ENCODE measurements at regions not wholly inside any gene's neighbourhood (a gene's known extent, or its start where the extent isn't known, plus 50 kb on each side); places are given as distances from the start of the nearest gene placed in this dataset.

DNA sequence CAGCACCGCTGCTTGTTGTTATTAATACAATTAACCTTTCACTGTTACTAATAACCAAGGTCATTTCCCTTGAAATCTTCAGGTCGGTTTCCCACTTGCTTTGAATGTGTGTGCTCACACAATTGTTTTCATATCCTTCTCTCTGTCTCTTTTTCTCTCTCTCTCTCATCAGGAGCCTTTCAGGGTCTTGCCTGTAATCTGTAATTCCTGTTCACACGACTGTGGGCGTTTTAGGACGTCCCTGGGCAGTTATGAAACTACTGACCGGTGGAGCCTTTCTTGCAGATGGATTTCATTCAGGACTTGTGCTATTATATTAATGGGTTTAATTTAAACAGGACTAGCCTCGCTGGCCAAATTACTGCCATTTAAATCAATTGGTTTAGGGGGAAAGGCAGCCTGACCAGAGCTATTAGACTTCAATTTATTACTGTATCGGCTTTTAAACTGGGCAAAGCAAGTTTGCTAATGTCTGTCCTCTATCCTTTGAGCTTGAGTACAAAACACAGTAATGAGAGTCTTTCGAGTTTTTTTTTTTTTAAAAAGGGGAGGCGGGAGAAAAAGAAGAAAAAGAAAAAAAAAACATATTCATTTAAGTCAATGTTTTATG, 316.0 kb upstream of the TLE4 start:
- no peak for DNase-seq (ENCODE audit: low read depth, low spot score)

DNA sequence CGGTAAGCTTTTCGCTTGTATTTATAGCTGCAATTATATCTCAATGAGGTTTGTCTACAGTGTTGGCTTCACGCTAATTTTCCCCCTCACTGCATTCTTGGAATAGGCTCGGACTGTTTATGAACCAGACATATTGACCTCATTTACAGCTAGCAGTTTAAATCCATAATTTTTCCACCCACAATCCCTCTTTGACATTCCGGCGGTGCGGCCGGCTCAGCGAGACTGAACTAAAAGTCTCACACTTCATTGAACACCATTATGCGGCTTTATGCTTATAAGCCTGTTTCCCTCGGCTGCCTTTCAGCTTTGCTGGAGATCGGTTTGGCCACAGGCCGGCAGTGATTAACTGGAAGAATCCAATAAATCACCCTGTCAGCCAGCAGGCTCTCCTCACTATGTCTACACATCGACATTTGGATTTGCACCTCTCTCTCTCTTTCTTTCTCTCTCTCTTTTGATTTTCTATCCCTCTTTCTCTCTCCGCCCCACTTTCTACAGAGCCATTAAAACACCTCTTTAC, 315.0 kb upstream of the TLE4 start:
- no peak for DNase-seq (ENCODE audit: low read depth, low spot score)

- DNase-seq (ENCODE audit: low read depth, low spot score), result no peak
Measured at GRCh38 chr9:79257228-79257781, 314.5 kb upstream of the TLE4 start.

DNA sequence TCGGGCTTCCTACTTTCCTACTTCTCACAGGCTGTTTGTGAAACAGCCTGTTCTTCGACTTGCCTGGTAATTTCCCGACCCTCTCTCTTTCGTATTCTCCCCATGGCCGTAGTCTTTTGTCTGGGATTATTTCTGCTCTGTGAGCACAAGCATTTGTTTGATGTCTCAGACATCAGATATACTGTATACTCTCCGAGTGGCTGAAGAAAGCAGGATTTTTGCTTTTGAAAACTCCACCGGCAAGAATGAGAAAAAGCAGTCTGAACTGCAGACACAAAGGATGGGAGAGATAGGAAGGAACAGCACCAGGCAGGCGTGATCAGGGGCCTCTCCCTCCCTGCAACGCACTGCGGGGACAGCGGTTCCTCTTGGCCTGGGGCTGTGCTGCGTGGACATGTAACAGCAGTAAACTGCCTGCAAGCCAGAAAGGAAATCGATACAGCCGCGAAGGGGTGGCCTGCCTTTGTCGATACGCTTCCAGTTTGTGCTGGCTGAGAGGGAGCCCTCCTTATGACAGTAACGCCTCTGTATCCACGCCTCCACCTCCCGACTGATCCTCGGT, 313.9 kb upstream of the TLE4 start:
- no peak for DNase-seq (ENCODE audit: low read depth, low spot score)

GRCh38 chr9:79259858-79260257, 311.9 kb upstream of the TLE4 start:
- no peak for DNase-seq (ENCODE audit: low read depth, low spot score)

DNA sequence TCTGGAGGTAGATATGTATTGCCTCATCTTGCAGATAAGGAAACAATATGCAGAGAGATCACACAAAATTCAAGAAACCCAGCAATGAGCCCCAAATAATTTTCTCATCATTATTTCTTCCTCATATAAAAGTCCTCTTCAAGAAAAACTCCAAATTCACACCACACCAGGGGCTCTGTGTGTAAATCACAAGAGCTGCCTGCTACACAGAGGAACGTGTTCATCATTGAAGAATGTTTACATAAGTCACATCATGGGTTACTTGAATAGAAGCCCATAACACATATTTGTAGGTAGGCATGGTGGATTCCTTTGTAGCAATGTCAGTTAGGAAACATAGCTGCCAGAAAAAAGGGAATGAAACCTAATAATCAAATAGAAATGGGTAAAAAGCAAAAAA, 308.1 kb upstream of the TLE4 start:
- DNase-seq (ENCODE audit: low read depth, low spot score), result no peak

DNA sequence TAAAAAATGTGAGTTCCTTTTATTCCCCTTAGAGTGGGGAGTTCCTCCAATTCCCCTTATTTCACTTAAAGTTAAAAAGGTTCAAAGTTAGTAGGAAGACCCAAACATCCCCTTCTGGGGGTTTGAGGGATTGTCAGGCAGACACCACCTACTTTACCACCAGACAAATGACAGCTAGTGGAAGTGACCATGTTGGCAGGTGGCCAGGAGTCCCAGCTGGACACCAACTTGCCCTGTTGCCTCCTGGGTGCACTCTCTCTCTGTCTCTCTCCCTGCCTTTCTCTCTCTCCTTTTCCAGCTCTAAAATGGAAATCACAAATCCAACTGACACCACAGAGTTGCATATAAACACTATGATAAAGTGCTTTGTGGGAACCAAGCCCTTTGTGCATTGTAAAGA, 307.7 kb upstream of the TLE4 start:
- DNase-seq (ENCODE audit: low read depth, low spot score), result no peak

DNA sequence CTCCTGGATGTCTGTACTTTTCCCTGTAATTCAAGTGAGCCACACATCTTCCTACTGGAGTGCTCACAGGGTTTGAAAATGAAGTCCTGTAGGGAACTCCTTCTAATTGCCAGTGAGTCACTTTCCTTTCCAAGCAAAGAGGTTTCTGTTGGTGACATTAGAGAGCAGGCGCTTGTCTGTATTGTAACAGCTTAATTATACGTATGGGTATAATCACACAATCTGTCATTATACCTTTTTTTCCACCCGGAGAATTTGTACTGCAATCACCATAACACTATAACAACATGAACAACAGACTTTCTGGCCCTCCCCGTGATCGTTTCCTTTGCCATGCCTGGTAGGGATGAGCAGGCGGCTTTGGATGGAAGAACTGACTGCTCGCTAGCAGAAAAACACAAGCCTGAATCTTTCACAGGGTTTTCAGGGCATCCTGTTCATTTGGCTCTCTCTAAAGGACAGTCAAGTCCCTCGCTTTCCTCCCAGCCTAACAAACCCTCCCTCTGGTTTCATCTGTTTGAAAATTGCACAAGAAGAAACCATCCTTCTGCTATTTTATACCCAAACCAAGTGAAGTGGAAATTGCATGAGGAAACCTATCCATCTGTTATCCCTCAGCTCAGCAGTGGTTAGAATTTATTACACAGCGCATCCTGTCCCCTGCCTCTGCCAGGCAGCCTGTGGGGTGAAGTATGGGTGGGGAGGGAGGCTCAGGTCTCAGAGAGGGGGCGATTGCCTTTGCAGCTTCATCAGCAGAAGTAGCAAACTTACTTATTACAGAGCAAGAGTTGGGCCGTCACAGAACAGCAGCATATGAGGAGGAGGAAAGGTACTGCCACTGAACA, 307.0 kb upstream of the TLE4 start:
- no peak for DNase-seq (ENCODE audit: low read depth, low spot score)

DNA sequence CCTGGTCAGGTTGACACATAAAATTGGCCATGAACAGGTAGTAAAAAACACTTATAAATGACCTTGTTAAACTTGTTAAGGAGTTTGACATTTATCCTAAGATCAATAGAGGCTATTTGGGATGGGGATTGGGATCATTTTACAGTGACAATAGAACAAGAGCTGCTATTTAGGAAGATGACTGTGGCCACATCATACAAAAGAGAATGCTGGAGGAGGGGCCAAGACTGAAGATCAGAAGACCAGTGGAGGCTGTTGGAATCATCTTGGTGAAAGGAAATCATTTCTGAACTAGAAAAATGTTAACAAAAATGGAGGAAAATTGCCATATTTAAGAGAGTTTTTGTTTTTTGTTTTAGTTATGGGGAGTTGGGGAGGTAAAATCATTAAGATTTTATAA, 304.8 kb upstream of the TLE4 start:
- DNase-seq (ENCODE audit: low read depth, low spot score), result no peak

- DNase-seq (ENCODE audit: low read depth, low spot score), result no peak
Measured at GRCh38 chr9:79268806-79269205, 303.0 kb upstream of the TLE4 start.

DNA sequence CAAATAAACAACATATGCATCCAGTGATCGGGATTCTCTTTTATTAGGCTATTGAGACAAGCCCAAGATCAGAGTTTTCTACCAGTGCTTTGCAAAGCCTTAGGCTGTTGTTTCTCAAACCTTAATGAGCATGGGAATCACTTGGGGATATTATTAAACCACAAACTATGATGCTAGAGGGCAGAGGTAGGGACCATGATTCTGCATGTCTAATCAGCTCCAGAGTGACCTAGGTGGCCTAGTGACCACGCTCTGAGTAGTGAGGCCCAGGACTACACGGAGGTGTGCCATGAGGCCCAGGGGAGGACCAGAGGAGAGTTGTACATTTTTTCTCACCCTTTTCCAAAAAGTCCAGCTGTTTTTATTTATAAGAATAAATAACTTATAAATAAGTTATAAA, 298.5 kb upstream of the TLE4 start:
- DNase-seq (ENCODE audit: low read depth, low spot score), result no peak

- no peak for DNase-seq (ENCODE audit: low read depth, low spot score)
Measured at GRCh38 chr9:79279356-79279755, 292.4 kb upstream of the TLE4 start.

GRCh38 chr9:79280691-79281090, 291.1 kb upstream of the TLE4 start:
- no peak for DNase-seq (ENCODE audit: low read depth, low spot score)

- no peak for DNase-seq (ENCODE audit: low read depth, low spot score)
Measured at GRCh38 chr9:79284081-79284480, 287.7 kb upstream of the TLE4 start.

DNA sequence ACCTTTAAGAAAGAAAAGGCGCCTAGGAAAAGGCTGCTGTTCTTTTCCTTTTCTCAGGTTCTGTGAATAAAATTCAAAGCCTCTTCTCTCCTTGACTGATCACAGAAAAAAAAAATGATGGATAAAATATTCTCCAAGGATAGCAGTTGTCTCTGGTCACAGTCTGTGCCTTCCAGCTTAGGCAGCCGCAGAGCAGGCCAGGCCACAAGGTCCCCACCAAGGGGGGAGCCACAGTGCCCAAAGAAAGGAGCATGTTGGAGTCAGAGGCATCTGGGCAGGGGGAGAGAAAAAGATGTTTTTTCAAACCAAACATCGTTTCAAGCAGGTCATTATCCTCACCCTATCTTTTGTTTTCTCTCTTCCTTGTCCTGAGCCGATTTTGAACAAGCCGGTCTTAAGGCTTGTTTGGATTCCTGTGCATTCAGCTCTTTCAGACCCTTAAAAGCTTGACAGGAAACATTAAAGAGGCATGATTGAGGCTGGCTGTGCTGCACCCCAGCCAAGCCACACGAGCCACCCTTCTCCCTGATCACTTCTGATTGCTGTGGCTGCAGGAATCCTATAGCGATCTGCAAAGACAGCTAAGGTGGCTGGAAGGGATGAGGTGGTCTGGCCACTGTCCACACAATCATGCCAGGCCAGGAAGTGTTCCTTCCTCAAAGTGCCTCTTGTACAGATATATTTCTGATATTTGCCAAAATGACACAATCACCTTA, 284.6 kb upstream of the TLE4 start:
- DNase-seq (ENCODE audit: low read depth, low spot score), result no peak

DNA sequence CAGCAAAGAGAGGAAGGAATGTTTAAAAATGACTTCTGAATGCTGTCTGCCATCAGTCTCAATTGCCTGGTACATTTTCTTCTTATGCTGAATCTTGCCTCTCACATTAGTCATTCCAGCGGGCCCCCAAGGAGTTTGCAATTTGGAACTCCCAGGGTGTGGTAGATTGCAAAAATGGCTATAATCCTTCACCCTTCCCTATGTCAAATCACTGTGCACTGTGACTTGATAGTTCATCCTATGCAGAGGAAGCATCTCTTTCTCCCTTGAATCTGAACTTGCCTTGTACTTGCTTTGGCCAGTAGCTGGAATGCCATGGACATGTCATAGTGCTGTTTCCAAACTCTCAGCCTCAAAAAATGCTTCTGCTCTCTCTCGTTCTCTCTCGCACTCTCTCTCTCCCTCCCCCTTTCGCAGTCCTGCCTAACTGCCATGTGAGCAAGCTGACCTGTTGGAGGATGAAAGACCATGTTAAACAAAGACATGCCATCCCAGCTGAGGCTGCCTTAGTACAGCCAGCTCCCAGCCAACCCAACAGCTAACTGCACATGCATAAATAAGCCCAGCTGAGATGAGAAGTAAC, 284.0 kb upstream of the TLE4 start:
- DNase-seq (ENCODE audit: low read depth, low spot score), result no peak

DNA sequence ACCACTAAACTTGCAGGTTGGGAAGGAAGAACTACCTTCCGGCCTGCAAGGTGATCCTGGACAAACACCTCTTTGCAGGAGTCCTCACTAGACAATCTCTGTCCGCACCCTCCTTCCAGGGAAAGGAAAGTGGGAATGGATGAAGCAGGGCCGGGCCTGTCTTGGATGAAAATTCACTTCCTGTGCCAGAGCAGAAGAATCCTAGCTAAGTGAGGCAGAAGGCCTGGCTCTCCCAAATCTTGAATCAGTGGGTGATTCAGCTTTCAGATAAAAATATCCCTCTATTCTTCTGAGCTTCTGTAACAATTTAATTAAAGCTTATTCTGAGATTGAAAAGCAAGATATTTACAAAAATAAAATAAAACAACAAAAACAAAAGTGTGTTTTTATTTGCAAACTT, 281.9 kb upstream of the TLE4 start:
- no peak for DNase-seq (ENCODE audit: low read depth, low spot score)

DNA sequence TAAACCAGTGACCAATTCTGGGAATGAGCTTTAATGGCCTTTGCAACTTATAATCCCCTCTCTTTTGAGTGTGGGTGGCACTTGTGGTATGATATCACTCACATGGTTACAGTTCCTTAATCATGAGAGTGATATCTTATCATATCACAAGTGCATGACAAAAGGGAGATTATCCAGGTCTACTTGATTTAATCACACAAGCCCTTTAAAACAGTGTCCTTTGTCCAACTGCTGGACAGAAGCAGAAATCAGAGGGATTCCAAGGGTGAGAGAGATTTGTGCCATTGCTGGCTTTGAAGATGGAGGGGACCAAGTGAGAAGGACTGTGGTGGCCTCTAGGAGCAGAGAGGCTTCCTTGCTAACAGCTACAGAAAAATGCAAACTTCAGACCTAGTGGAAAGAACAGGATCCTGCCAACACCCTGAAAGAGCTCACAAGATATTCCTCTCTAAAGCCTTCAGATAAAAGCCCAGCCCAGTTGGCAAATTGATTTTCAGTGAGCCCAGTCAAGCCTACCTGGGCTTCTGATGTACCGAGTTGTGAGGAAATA, 279.0 kb upstream of the TLE4 start:
- no peak for DNase-seq (ENCODE audit: low read depth, low spot score)

- no peak for DNase-seq (ENCODE audit: low read depth, low spot score)
Measured at GRCh38 chr9:79300068-79300467, 271.7 kb upstream of the TLE4 start.

DNA sequence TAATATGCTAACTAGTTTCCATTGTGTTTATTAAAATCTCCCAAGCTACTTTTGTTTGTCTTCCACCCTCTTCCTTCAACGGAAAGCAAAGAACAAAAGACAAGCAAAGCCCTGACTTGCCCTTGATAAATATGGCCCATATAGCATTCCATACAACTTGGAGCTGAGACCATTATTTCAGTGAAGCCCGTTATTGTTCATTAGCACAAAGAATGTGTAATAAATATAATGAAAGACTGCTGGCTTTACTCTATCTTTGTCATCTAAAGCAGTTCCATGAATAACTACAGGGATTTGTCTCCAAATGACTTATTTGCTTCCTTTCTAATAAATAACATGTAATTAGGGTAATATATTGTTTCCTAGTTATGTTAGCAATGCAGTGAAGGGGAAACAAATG, 270.7 kb upstream of the TLE4 start:
- no peak for DNase-seq (ENCODE audit: low read depth, low spot score)
